A673 (cell line): ENCODE measurements at regions not wholly inside any gene's neighbourhood (a gene's known extent, or its start where the extent isn't known, plus 50 kb on each side); places are given as distances from the start of the nearest gene placed in this dataset.

Experiments
- BruUV-seq: library from RNA; stranded (reverse); fragments of 400-500 nt; replicated peaks from 2 replicates; lab custom pipeline; 2021; lab: Mats Ljungman, UMichigan
- CTCF ChIA-PET: fragments of 300-600 bp; sonication (Branson Sonifier 250); formaldehyde crosslinking; loops from one replicate; lab custom pipeline; 2022; ENCODE audit warnings: antibody characterized with exemption; lab: Charles Lee
- POLR2A ChIA-PET: fragments of 300-600 bp; sonication (Branson Sonifier 250); formaldehyde crosslinking; loops from one replicate; lab custom pipeline; 2022; ENCODE audit warnings: antibody characterized with exemption; ENCODE audit not compliant: low non-redundant PET; lab: Charles Lee
- DNase-seq: peaks from one replicate; pipeline ENCODE4 v3.0.0-alpha.2; 2015; ENCODE audit warnings: low spot score
- H3K27ac ChIP-seq: fragments of 200-600 bp; sonication (generic); 2 replicates; pipeline ENCODE4 v1.5.1; 2016; ENCODE audit warnings: mixed run types, low read depth, mild to moderate bottlenecking, mixed read lengths, antibody characterized with exemption, low read length; ENCODE audit not compliant: poor library complexity, severe bottlenecking
- H3K27me3 ChIP-seq: fragments of 200-600 bp; sonication (generic); replicated peaks from 2 replicates; pipeline ENCODE4 v1.6.1; 2017; ENCODE audit warnings: mixed run types, low read depth, mild to moderate bottlenecking, mixed read lengths, antibody characterized with exemption, low read length; ENCODE audit not compliant: insufficient read depth, poor library complexity
- H3K36me3 ChIP-seq: fragments of 200-600 bp; sonication (generic); 2 replicates; pipeline ENCODE4 v1.6.1; 2016; ENCODE audit warnings: mixed run types, mild to moderate bottlenecking, mixed read lengths, antibody characterized with exemption, low read length; ENCODE audit not compliant: insufficient read depth, poor library complexity, severe bottlenecking
- H3K4me1 ChIP-seq: fragments of 200-600 bp; sonication (generic); 2 replicates; pipeline ENCODE4 v1.6.1; 2017; ENCODE audit warnings: mixed run types, mild to moderate bottlenecking, mixed read lengths, antibody characterized with exemption, low read length; ENCODE audit not compliant: insufficient read depth, poor library complexity, severe bottlenecking
- H3K4me3 ChIP-seq: fragments of 200-600 bp; sonication (generic); 2 replicates; pipeline ENCODE4 v1.5.1; 2016; ENCODE audit warnings: low read depth, mixed run types, mild to moderate bottlenecking, mixed read lengths, low read length; ENCODE audit not compliant: poor library complexity, severe bottlenecking
- H3K9me3 ChIP-seq: fragments of 200-600 bp; sonication (generic); 2 replicates; pipeline ENCODE4 v1.6.1; 2016; ENCODE audit warnings: mixed run types, low read depth, mild to moderate bottlenecking, mixed read lengths, antibody characterized with exemption, low read length; ENCODE audit not compliant: poor library complexity, severe bottlenecking
- CTCF ChIP-seq: fragments of 300-800, 200-600 bp; sonication (generic); conservative IDR thresholded peaks from 2 replicates; pipeline ENCODE4 v1.5.1; 2017; ENCODE audit warnings: low read depth, mild to moderate bottlenecking, antibody characterized with exemption, low read length, moderate library complexity, mixed read lengths
- EZH2 ChIP-seq: fragments of 200-600 bp; sonication (generic); IDR thresholded peaks from 2 replicates; pipeline ENCODE4 v1.6.1; 2017; ENCODE audit warnings: borderline replicate concordance, low read depth, mild to moderate bottlenecking, mixed read lengths, antibody characterized with exemption, low read length; ENCODE audit not compliant: poor library complexity, severe bottlenecking
- intact Hi-C: fragments of 100-400 bp; cut with micrococcal nuclease; formaldehyde crosslinking; loops from one replicate; pipeline ENCODE4 v1.10.0; 2022; ENCODE audit not compliant: unreplicated experiment

DNA sequence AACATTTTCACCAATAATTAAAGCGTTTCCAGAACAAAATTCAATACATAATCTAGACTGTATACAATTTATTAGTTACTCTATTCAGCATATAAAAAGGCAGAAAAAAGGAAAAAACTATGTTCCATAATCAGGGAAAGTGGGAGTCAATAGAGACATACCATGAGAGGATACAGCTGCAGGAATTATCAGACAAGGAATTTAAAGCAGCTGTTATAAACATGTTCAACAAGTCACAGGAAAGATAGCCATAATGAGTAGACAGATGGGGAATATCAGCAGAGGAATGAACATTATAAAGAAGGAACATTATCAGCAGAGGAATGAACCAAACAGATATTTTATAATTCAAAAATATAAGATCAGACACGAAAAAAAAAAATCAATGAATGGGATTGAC lies 500.6 kb upstream of the RPS6KA3 start:
- no peak overlapping the region for H3K4me3 ChIP-seq
- intact Hi-C loops, result no loop called here
- H3K36me3 ChIP-seq, result no peaks in the 10 kb centered on the region
- DNase-seq, result no peak
- H3K9me3 ChIP-seq, result no peaks in the 10 kb centered on the region
- TF ChIP-seq EZH2 (no peak), CTCF (no peak)
- H3K4me1 ChIP-seq, result no peaks in the 10 kb centered on the region
- POLR2A ChIA-PET, result no interaction called here
- BruUV-seq, result no TSS peak
- no peaks in the 10 kb centered on the region for H3K27me3 ChIP-seq
- H3K27ac ChIP-seq, result no peak overlapping the region
- CTCF ChIA-PET, result no interaction called here

GRCh38 chrX:20756585-20756984 lies 489.9 kb upstream of the RPS6KA3 start:
- Histone ChIP-seq H3K9me3 (no peaks in the 10 kb centered on the region), H3K36me3 (no peaks in the 10 kb centered on the region), H3K27me3 (no peaks in the 10 kb centered on the region), H3K4me1 (no peaks in the 10 kb centered on the region), H3K4me3 (no peak overlapping the region), H3K27ac (no peak overlapping the region)
- TF ChIP-seq CTCF (no peak), EZH2 (no peak)
- no peak for DNase-seq
- CTCF ChIA-PET, result no interaction called here
- BruUV-seq, result no TSS peak
- intact Hi-C loops, result no loop called here
- POLR2A ChIA-PET, result no interaction called here

DNA sequence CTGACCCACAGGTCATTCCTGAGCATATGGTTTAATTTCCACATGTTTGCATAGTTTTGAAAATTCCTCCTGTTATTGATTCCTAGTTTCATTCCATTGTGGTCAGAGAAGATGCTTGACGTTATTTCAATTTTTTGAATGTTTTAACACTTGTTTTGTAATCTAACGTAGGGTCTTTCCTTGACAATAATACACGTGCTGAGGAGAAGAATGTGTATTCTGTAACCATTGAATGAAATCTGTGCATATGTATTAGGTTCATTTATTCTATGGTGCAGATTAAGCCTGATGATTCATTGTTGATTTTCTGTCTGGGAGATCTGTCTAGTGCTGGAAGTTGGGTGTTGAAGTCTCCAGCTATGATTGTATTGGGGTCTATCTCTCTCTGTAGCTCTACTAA lies 486.4 kb upstream of the RPS6KA3 start:
- Histone ChIP-seq H3K4me3 (no peak overlapping the region), H3K4me1 (no peaks in the 10 kb centered on the region), H3K27ac (no peak overlapping the region), H3K9me3 (no peaks in the 10 kb centered on the region), H3K27me3 (no peaks in the 10 kb centered on the region), H3K36me3 (no peaks in the 10 kb centered on the region)
- intact Hi-C loops, result no loop called here
- no peak for DNase-seq
- ChIA-PET POLR2A (no interaction called here), CTCF (no interaction called here)
- no TSS peak for BruUV-seq
- TF ChIP-seq EZH2, result no peak
- TF ChIP-seq CTCF, result no peak
